ENCODE measurements at regions not wholly inside any gene's neighbourhood (a gene's known extent, or its start where the extent isn't known, plus 50 kb on each side); places are given as distances from the start of the nearest gene placed in this dataset.

GRCh38 chr13:40271271-40271885 lies 395.1 kb downstream of the FOXO1 start:
- TF ChIP-seq CTCF (IDR thresholded peaks at IDR 0.05) (no peak), POLR2A (IDR thresholded peaks at IDR 0.05) (no peak)

Measured in right lobe of liver (tissue), 4 donors.